Activated T-cell treated with anti-CD3 and anti-CD28 coated beads, Interleukin-2, amount 50 U/mL, for 4 hours (primary cell): ENCODE measurements at regions not wholly inside any gene's neighbourhood (a gene's known extent, or its start where the extent isn't known, plus 50 kb on each side); places are given as distances from the start of the nearest gene placed in this dataset.

Source experiments
- ATAC-seq, 2 donors: fragments of 200-7000 bp; cut with Tn5 transposase; one replicate each; pipeline ENCODE4 v1.10.0; 2021
- DNase-seq: peaks from one replicate; pipeline ENCODE4 v3.0.0-alpha.2; 2020
- H3K27me3 Mint-ChIP-seq: one replicate; pipeline ENCODE4 v1.8.0; 2021; ENCODE audit warnings: low read depth, mixed read lengths
- H3K36me3 Mint-ChIP-seq: one replicate; pipeline ENCODE4 v1.8.0; 2022; ENCODE audit warnings: mixed read lengths; ENCODE audit not compliant: insufficient read depth
- H3K4me1 Mint-ChIP-seq: one replicate; pipeline ENCODE4 v1.8.0; 2021; ENCODE audit warnings: low read depth, mixed read lengths
- H3K4me3 Mint-ChIP-seq: one replicate; pipeline ENCODE4 v1.8.0; 2021; ENCODE audit warnings: mild to moderate bottlenecking, moderate library complexity, mixed read lengths
- H3K9me3 Mint-ChIP-seq: one replicate; pipeline ENCODE4 v1.8.0; 2021; ENCODE audit warnings: mixed read lengths

GRCh38 chr2:6448893-6449292 lies 416.8 kb downstream of the CMPK2 start:
- DNase-seq (no peak), ATAC-seq (no peak)
- peaks cover 6% of the 10 kb centered on the region for H3K9me3 Mint-ChIP-seq
- no peaks in the 10 kb centered on the region for H3K4me1 Mint-ChIP-seq
- no peaks in the 10 kb centered on the region for H3K36me3 Mint-ChIP-seq
- H3K27me3 Mint-ChIP-seq: no peaks in the 10 kb centered on the region
- H3K4me3 Mint-ChIP-seq: no peak overlapping the region

- Mint-ChIP-seq H3K4me1 (no peaks in the 10 kb centered on the region), H3K36me3 (no peaks in the 10 kb centered on the region), H3K4me3 (no peak overlapping the region), H3K9me3 (peaks cover 6% of the 10 kb centered on the region), H3K27me3 (no peaks in the 10 kb centered on the region)
- no peak for DNase-seq
- no peak for ATAC-seq
Observed at GRCh38 chr2:6449343-6449742, 416.4 kb downstream of the CMPK2 start.

- no peaks in the 10 kb centered on the region for H3K4me1 Mint-ChIP-seq
- H3K36me3 Mint-ChIP-seq: no peaks in the 10 kb centered on the region
- H3K27me3 Mint-ChIP-seq: no peaks in the 10 kb centered on the region
- DNase-seq: no peak
- no peak for ATAC-seq
- H3K9me3 Mint-ChIP-seq: peaks cover 11% of the 10 kb centered on the region
- no peak overlapping the region for H3K4me3 Mint-ChIP-seq
Observed at GRCh38 chr2:6452702-6453481, 412.8 kb downstream of the CMPK2 start.

- Mint-ChIP-seq H3K4me3 (no peak overlapping the region), H3K27me3 (no peaks in the 10 kb centered on the region), H3K36me3 (no peaks in the 10 kb centered on the region), H3K9me3 (peaks cover 11% of the 10 kb centered on the region), H3K4me1 (no peaks in the 10 kb centered on the region)
- no peak for ATAC-seq
- DNase-seq: no peak
Observed at GRCh38 chr2:6454286-6454990, 411.3 kb downstream of the CMPK2 start.

- peaks cover 5% of the 10 kb centered on the region for H3K9me3 Mint-ChIP-seq
- H3K36me3 Mint-ChIP-seq: no peaks in the 10 kb centered on the region
- H3K4me1 Mint-ChIP-seq: no peaks in the 10 kb centered on the region
- no peaks in the 10 kb centered on the region for H3K27me3 Mint-ChIP-seq
- ATAC-seq (no peak), DNase-seq (no peak)
- no peak overlapping the region for H3K4me3 Mint-ChIP-seq
Observed at GRCh38 chr2:6459138-6459537, 406.6 kb downstream of the CMPK2 start.

- no peak for DNase-seq
- ATAC-seq: no peak
- Mint-ChIP-seq H3K27me3 (peaks cover 5% of the 10 kb centered on the region), H3K4me3 (no peak overlapping the region), H3K36me3 (no peaks in the 10 kb centered on the region), H3K4me1 (no peaks in the 10 kb centered on the region), H3K9me3 (no peaks in the 10 kb centered on the region)
Observed at GRCh38 chr2:6470518-6470917, 395.2 kb downstream of the CMPK2 start.

GRCh38 chr2:6471419-6471818 lies 394.3 kb downstream of the CMPK2 start:
- no peaks in the 10 kb centered on the region for H3K4me1 Mint-ChIP-seq
- H3K9me3 Mint-ChIP-seq: no peaks in the 10 kb centered on the region
- no peaks in the 10 kb centered on the region for H3K36me3 Mint-ChIP-seq
- ATAC-seq (no peak), DNase-seq (no peak)
- H3K27me3 Mint-ChIP-seq: peaks cover 5% of the 10 kb centered on the region
- H3K4me3 Mint-ChIP-seq: no peak overlapping the region

- Mint-ChIP-seq H3K27me3 (peaks cover 5% of the 10 kb centered on the region), H3K36me3 (no peaks in the 10 kb centered on the region), H3K4me1 (no peaks in the 10 kb centered on the region), H3K9me3 (no peaks in the 10 kb centered on the region), H3K4me3 (no peak overlapping the region)
- DNase-seq: no peak
- no peak for ATAC-seq
Observed at GRCh38 chr2:6474161-6475140, 391.3 kb downstream of the CMPK2 start.

GRCh38 chr2:6475155-6475940 lies 390.4 kb downstream of the CMPK2 start:
- H3K4me3 Mint-ChIP-seq: no peak overlapping the region
- no peaks in the 10 kb centered on the region for H3K36me3 Mint-ChIP-seq

GRCh38 chr2:6480514-6480913 lies 385.2 kb downstream of the CMPK2 start:
- Mint-ChIP-seq H3K4me3 (no peak overlapping the region), H3K36me3 (no peaks in the 10 kb centered on the region), H3K4me1 (no peaks in the 10 kb centered on the region), H3K9me3 (no peaks in the 10 kb centered on the region), H3K27me3 (no peaks in the 10 kb centered on the region)
- no peak for ATAC-seq
- DNase-seq: no peak

More at GRCh38 chr2:6475155-6475940, 390.4 kb downstream of the CMPK2 start:
- Mint-ChIP-seq H3K9me3 (no peaks in the 10 kb centered on the region), H3K27me3 (peaks cover 5% of the 10 kb centered on the region), H3K4me1 (no peaks in the 10 kb centered on the region)
- ATAC-seq (no peak), DNase-seq (no peak)

GRCh38 chr2:6482256-6482655 lies 383.5 kb downstream of the CMPK2 start:
- Mint-ChIP-seq H3K4me1 (no peaks in the 10 kb centered on the region), H3K27me3 (no peaks in the 10 kb centered on the region), H3K4me3 (no peak overlapping the region), H3K36me3 (no peaks in the 10 kb centered on the region), H3K9me3 (no peaks in the 10 kb centered on the region)
- DNase-seq (no peak), ATAC-seq (no peak)

GRCh38 chr2:6487765-6488164 lies 377.9 kb downstream of the CMPK2 start:
- Mint-ChIP-seq H3K4me3 (no peak overlapping the region), H3K27me3 (no peaks in the 10 kb centered on the region), H3K36me3 (no peaks in the 10 kb centered on the region), H3K9me3 (no peaks in the 10 kb centered on the region), H3K4me1 (no peaks in the 10 kb centered on the region)
- no peak for DNase-seq
- ATAC-seq: no peak

GRCh38 chr2:6492573-6492972 lies 373.1 kb downstream of the CMPK2 start:
- no peaks in the 10 kb centered on the region for H3K36me3 Mint-ChIP-seq
- no peaks in the 10 kb centered on the region for H3K9me3 Mint-ChIP-seq
- DNase-seq (no peak), ATAC-seq (no peak)
- no peaks in the 10 kb centered on the region for H3K27me3 Mint-ChIP-seq
- no peaks in the 10 kb centered on the region for H3K4me1 Mint-ChIP-seq
- H3K4me3 Mint-ChIP-seq: no peak overlapping the region

- H3K36me3 Mint-ChIP-seq: no peaks in the 10 kb centered on the region
- ATAC-seq (no peak), DNase-seq (no peak)
- no peaks in the 10 kb centered on the region for H3K27me3 Mint-ChIP-seq
- no peaks in the 10 kb centered on the region for H3K9me3 Mint-ChIP-seq
- H3K4me1 Mint-ChIP-seq: no peaks in the 10 kb centered on the region
- H3K4me3 Mint-ChIP-seq: no peak overlapping the region
Observed at GRCh38 chr2:6493266-6493665, 372.4 kb downstream of the CMPK2 start.
